ENCODE measurements at regions not wholly inside any gene's neighbourhood (a gene's known extent, or its start where the extent isn't known, plus 50 kb on each side); places are given as distances from the start of the nearest gene placed in this dataset.
A peak's percentile ranks its signal among the peaks of the same experiment; 100 is the strongest.
"Not testable (repeated sequence)": the region's sequence is repeated elsewhere in the genome, so short reads cannot be mapped to it uniquely, and the experiment has no call there.

GRCh38 chrX:130566028-130566683 lies 164.4 kb downstream of the RBMX2 start:
- no peak overlapping the region for H3K18ac ChIP-seq (ENCODE audit: low read depth in 1 of 2, low read length in 2 of 2)
- H2BK5ac ChIP-seq (ENCODE audit: low read depth, low read length, poor library complexity, severe bottlenecking), result no peak overlapping the region
- H3K14ac ChIP-seq (ENCODE audit: low read length in 2 of 2), result no peak overlapping the region
- peak overlapping the region; percentile 28 for H2BK15ac ChIP-seq (ENCODE audit: low read depth, poor library complexity, severe bottlenecking)
- 91% methylated on average over 3 of the region's 4 CpGs for WGBS
- H3K27ac ChIP-seq (ENCODE audit: low read length, poor library complexity, severe bottlenecking), result no peak overlapping the region
- DNase-seq, result no peak
- H3K27me3 ChIP-seq (ENCODE audit: control insufficient read depth in 1 of 2, insufficient read depth in 1 of 2, low read length in 2 of 2), result no peaks in the 10 kb centered on the region
- no peaks in the 10 kb centered on the region for H3K36me3 ChIP-seq (ENCODE audit: control insufficient read depth in 1 of 2, insufficient read depth in 2 of 2, low read depth in 1 of 2, low read length in 2 of 2)
- no peak overlapping the region for H2BK120ac ChIP-seq (ENCODE audit: low read depth, low read length)
- H3K4ac ChIP-seq (ENCODE audit: low read depth in 1 of 2, low read length in 2 of 2), result no peak overlapping the region
- no peak overlapping the region for H4K91ac ChIP-seq (ENCODE audit: low read length)
- H4K8ac ChIP-seq (ENCODE audit: low read length), result no peak overlapping the region
- H3K4me2 ChIP-seq (ENCODE audit: low read length, poor library complexity, severe bottlenecking), result no peak overlapping the region
- H3K9me3 ChIP-seq (ENCODE audit: control insufficient read depth, low read length), result peaks cover 2% of the 10 kb centered on the region
- H2BK12ac ChIP-seq (ENCODE audit: low read length in 2 of 2), result no peak overlapping the region
- H3K4me3 ChIP-seq (ENCODE audit: insufficient read depth in 1 of 2, low read depth in 1 of 2, low read length in 2 of 2), result no peak overlapping the region
- no peak overlapping the region for H2AFZ ChIP-seq (ENCODE audit: low read depth, low read length)
- H3K9ac ChIP-seq (ENCODE audit: low read length), result no peak overlapping the region
- H3K23ac ChIP-seq (ENCODE audit: low read length in 2 of 2), result no peak overlapping the region
- H2AK5ac ChIP-seq (ENCODE audit: low read length, severe bottlenecking), result no peak overlapping the region
- no peaks in the 10 kb centered on the region for H3K79me1 ChIP-seq (replicated peaks; ENCODE audit: low read length, poor library complexity, severe bottlenecking)
- H3K4me1 ChIP-seq (ENCODE audit: control insufficient read depth, insufficient read depth, low read depth, low read length), result peaks cover 4% of the 10 kb centered on the region

DNA sequence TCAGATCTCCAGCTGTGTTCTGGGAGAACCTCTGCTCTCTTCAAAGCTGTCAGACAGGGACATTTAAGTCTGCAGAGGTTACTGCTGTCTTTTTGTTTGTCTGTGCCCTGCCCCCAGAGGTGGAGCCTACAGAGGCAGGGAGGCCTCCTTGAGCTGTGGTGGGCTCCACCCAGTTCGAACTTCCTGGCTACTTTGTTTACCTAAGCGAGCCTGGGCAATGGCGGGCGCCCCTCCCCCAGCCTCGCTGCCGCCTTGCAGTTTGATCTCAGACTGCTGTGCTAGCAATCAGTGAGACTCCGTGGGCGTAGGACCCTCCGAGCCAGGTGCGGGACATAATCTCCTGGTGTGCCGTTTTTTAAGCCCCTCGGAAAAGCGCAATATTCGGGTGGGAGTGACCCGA lies 171.2 kb downstream of the RBMX2 start:
- H3K4me3 ChIP-seq (ENCODE audit: insufficient read depth in 1 of 2, low read depth in 1 of 2, low read length in 2 of 2); H4K8ac ChIP-seq (ENCODE audit: low read length); H3K27me3 ChIP-seq (ENCODE audit: control insufficient read depth in 1 of 2, insufficient read depth in 1 of 2, low read length in 2 of 2); H3K4me2 ChIP-seq (ENCODE audit: low read length, poor library complexity, severe bottlenecking); H3K14ac ChIP-seq (ENCODE audit: low read length in 2 of 2); DNase-seq; H3K4me1 ChIP-seq (ENCODE audit: control insufficient read depth, insufficient read depth, low read depth, low read length); H3K23ac ChIP-seq (ENCODE audit: low read length in 2 of 2); H3K36me3 ChIP-seq (ENCODE audit: control insufficient read depth in 1 of 2, insufficient read depth in 2 of 2, low read depth in 1 of 2, low read length in 2 of 2); H2BK15ac ChIP-seq (ENCODE audit: low read depth, poor library complexity, severe bottlenecking); H3K79me1 ChIP-seq (replicated peaks; ENCODE audit: low read length, poor library complexity, severe bottlenecking); H2BK5ac ChIP-seq (ENCODE audit: low read depth, low read length, poor library complexity, severe bottlenecking); H3K4ac ChIP-seq (ENCODE audit: low read depth in 1 of 2, low read length in 2 of 2); H3K27ac ChIP-seq (ENCODE audit: low read length, poor library complexity, severe bottlenecking); H3K18ac ChIP-seq (ENCODE audit: low read depth in 1 of 2, low read length in 2 of 2); H4K91ac ChIP-seq (ENCODE audit: low read length); H3K9ac ChIP-seq (ENCODE audit: low read length); H3K9me3 ChIP-seq (ENCODE audit: control insufficient read depth, low read length); H2BK12ac ChIP-seq (ENCODE audit: low read length in 2 of 2); H2AFZ ChIP-seq (ENCODE audit: low read depth, low read length); H2BK120ac ChIP-seq (ENCODE audit: low read depth, low read length); H2AK5ac ChIP-seq (ENCODE audit: low read length, severe bottlenecking): not testable (repeated sequence)
- WGBS, result no CpG with 5 or more reads among the region's 15 CpGs
